ENCODE measurements at regions not wholly inside any gene's neighbourhood (a gene's known extent, or its start where the extent isn't known, plus 50 kb on each side); places are given as distances from the start of the nearest gene placed in this dataset.

DNA sequence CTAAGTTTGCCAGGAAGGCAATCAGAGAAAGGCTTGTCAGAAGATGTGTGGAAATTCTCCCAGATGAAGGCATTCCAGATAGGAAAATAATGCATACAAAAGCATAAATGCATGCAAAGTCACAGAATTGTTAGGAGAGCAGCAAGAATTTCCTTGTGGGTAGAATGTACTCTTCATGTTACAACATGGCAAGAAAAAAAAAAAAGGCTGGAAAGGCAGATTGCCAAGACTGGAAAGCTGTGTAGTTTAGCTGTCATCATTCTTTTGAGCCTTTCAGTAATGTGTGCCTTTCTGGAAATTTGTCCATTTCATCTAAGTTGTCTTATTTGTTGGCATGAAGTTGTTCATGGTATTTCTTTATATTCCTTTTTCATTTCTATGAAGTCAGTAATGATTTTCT lies 71.0 kb upstream of the EFCAB3 start:
- no peaks in the 10 kb centered on the region for H3K36me3 ChIP-seq (ENCODE audit: insufficient read depth, low read length)
- no peak overlapping the region for H3K27ac Mint-ChIP-seq
- no peak overlapping the region for H3K27ac ChIP-seq (ENCODE audit: low read depth in 1 of 2, low read length in 2 of 2)
- CTCF ChIA-PET = no interaction called here
- H3K4me1 ChIP-seq (ENCODE audit: insufficient read depth, low read length) = no peaks in the 10 kb centered on the region
- H3K4me3 Mint-ChIP-seq = no peak overlapping the region
- peaks cover 9 to 14% of the 10 kb centered on the region in 2 experiments for H3K27me3 ChIP-seq (ENCODE audit: control insufficient read depth in 1 of 2, insufficient read depth in 2 of 2, low read length in 2 of 2)
- H3K9me3 Mint-ChIP-seq = peaks cover 6% of the 10 kb centered on the region
- POLR2A ChIA-PET = interaction anchor here (0.6 kb wide), 1 partner anchor 861 kb away, joined by 3 read pairs; no protein-coding TSS in a partner anchor
- H3K4me3 ChIP-seq (ENCODE audit: low read length) = no peak overlapping the region
- TF ChIP-seq, protein P1, sequence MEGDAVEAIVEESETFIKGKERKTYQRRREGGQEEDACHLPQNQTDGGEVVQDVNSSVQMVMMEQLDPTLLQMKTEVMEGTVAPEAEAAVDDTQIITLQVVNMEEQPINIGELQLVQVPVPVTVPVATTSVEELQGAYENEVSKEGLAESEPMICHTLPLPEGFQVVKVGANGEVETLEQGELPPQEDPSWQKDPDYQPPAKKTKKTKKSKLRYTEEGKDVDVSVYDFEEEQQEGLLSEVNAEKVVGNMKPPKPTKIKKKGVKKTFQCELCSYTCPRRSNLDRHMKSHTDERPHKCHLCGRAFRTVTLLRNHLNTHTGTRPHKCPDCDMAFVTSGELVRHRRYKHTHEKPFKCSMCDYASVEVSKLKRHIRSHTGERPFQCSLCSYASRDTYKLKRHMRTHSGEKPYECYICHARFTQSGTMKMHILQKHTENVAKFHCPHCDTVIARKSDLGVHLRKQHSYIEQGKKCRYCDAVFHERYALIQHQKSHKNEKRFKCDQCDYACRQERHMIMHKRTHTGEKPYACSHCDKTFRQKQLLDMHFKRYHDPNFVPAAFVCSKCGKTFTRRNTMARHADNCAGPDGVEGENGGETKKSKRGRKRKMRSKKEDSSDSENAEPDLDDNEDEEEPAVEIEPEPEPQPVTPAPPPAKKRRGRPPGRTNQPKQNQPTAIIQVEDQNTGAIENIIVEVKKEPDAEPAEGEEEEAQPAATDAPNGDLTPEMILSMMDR (IDR thresholded peaks at IDR 0.05) = no peak
- peaks cover 59% of the 10 kb centered on the region for H3K27me3 Mint-ChIP-seq
- DNase-seq = no peak
- intact Hi-C loops (cut with DNase I, micrococcal nuclease) = no loop called here
- H3K4me1 Mint-ChIP-seq (ENCODE audit: low read depth) = no peaks in the 10 kb centered on the region
- peaks cover 0 to 4% of the 10 kb centered on the region in 2 experiments for H3K9me3 ChIP-seq (ENCODE audit: control insufficient read depth in 1 of 2, insufficient read depth in 1 of 2, low read length in 2 of 2)
- ATAC-seq (ENCODE audit: poor library complexity) = no peak
- no peaks in the 10 kb centered on the region for H3K36me3 Mint-ChIP-seq (ENCODE audit: low read depth)

DNA sequence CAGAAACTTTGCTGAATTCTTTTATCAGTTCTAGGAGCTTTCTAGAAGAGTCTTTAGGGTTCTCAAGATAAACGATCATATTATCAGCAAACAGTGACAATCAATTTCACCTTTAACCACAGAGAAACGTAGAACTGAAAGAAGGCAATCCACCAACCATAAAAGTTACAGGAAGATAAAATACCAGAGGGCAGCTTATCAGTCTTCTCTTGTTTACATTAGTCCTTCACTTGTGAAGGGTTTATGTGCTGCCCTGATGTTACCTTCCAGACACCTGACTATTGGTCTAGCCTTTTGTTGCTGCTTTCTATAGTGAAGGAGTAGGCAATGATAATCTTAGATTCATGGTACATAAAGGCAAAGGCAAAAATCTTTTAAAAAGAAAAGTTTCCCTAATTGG lies 73.2 kb upstream of the EFCAB3 start:
- Histone ChIP-seq H3K27me3 (ENCODE audit: control insufficient read depth in 1 of 2, insufficient read depth in 2 of 2, low read length in 2 of 2) (peaks cover 9 to 18% of the 10 kb centered on the region in 2 experiments), H3K36me3 (ENCODE audit: insufficient read depth, low read length) (no peaks in the 10 kb centered on the region), H3K4me3 (ENCODE audit: low read length) (no peak overlapping the region), H3K27ac (ENCODE audit: low read depth in 1 of 2, low read length in 2 of 2) (no peak overlapping the region), H3K9me3 (ENCODE audit: control insufficient read depth in 1 of 2, insufficient read depth in 1 of 2, low read length in 2 of 2) (peaks cover 0 to 4% of the 10 kb centered on the region in 2 experiments), H3K4me1 (ENCODE audit: insufficient read depth, low read length) (no peaks in the 10 kb centered on the region)
- ChIA-PET POLR2A (no interaction called here), CTCF (no interaction called here)
- H3K4me1 Mint-ChIP-seq (ENCODE audit: low read depth) = no peaks in the 10 kb centered on the region
- H3K9me3 Mint-ChIP-seq = peaks cover 6% of the 10 kb centered on the region
- H3K27ac Mint-ChIP-seq = no peak overlapping the region
- H3K36me3 Mint-ChIP-seq (ENCODE audit: low read depth) = no peaks in the 10 kb centered on the region
- no peak overlapping the region for H3K4me3 Mint-ChIP-seq
- DNase-seq = no peak
- intact Hi-C loops (cut with DNase I, micrococcal nuclease) = no loop called here
- TF ChIP-seq, protein P1 (IDR thresholded peaks at IDR 0.05) = no peak
- H3K27me3 Mint-ChIP-seq = peaks cover 65% of the 10 kb centered on the region
- ATAC-seq (ENCODE audit: poor library complexity) = no peak

DNA sequence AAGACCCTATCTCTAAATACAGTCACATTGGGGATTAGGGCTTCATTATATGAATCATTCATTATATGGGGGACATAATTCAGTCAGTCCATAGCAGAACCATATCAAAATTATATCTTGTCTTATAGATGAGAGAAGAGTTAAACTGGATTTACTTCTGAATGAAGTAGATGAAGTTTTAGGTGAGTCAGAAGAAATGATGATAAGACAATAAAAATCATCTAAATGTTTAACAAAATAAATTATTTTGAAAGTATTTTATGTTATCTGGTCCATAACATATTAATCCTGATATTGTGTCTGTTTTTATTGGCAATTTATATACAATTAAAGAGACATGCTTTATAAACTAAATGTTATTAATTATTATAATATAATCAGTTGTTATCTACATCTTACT lies 76.9 kb upstream of the EFCAB3 start:
- Mint-ChIP-seq H3K4me3 (no peak overlapping the region), H3K4me1 (ENCODE audit: low read depth) (no peaks in the 10 kb centered on the region), H3K27ac (no peak overlapping the region), H3K27me3 (peaks cover 48% of the 10 kb centered on the region), H3K9me3 (no peaks in the 10 kb centered on the region), H3K36me3 (ENCODE audit: low read depth) (no peaks in the 10 kb centered on the region)
- POLR2A ChIA-PET = no interaction called here
- CTCF ChIA-PET = no interaction called here
- Histone ChIP-seq H3K4me1 (ENCODE audit: insufficient read depth, low read length) (no peaks in the 10 kb centered on the region), H3K36me3 (ENCODE audit: insufficient read depth, low read length) (no peaks in the 10 kb centered on the region), H3K4me3 (ENCODE audit: low read length) (no peak overlapping the region), H3K9me3 (ENCODE audit: control insufficient read depth in 1 of 2, insufficient read depth in 1 of 2, low read length in 2 of 2) (peaks cover 0 to 5% of the 10 kb centered on the region in 2 experiments), H3K27ac (ENCODE audit: low read depth in 1 of 2, low read length in 2 of 2) (no peak overlapping the region), H3K27me3 (ENCODE audit: control insufficient read depth in 1 of 2, insufficient read depth in 2 of 2, low read length in 2 of 2) (peaks cover 13 to 16% of the 10 kb centered on the region in 2 experiments)
- ATAC-seq (ENCODE audit: poor library complexity) (no peak), DNase-seq (no peak)
- intact Hi-C loops (cut with DNase I, micrococcal nuclease) = no loop called here
- TF ChIP-seq, protein P1 (IDR thresholded peaks at IDR 0.05) = no peak
